ENCODE measurements at regions not wholly inside any gene's neighbourhood (a gene's known extent, or its start where the extent isn't known, plus 50 kb on each side); places are given as distances from the start of the nearest gene placed in this dataset.

DNA sequence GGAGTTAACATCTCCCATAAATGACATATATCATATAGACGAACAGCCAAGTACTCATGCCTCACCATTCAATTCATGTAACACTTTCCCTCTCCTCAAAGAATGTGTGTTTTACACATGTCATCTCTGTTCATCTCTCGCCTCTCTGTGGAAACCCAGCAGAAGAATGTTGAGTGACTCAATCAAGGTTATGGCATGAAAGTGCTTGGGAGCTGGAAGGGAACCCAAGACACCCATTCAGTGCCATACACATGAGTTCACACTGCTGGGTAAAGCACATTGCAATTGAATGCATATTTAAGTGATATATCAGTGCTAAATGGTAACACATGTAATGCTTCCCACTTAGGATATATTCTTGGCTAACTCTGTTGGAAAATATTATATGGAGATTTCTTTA lies 322.9 kb downstream of the PTEN start:
- no peak overlapping the region for H3K27ac ChIP-seq
- no peaks in the 10 kb centered on the region for H3K9me3 ChIP-seq (ENCODE audit: severe bottlenecking)
- TF ChIP-seq, protein P1, sequence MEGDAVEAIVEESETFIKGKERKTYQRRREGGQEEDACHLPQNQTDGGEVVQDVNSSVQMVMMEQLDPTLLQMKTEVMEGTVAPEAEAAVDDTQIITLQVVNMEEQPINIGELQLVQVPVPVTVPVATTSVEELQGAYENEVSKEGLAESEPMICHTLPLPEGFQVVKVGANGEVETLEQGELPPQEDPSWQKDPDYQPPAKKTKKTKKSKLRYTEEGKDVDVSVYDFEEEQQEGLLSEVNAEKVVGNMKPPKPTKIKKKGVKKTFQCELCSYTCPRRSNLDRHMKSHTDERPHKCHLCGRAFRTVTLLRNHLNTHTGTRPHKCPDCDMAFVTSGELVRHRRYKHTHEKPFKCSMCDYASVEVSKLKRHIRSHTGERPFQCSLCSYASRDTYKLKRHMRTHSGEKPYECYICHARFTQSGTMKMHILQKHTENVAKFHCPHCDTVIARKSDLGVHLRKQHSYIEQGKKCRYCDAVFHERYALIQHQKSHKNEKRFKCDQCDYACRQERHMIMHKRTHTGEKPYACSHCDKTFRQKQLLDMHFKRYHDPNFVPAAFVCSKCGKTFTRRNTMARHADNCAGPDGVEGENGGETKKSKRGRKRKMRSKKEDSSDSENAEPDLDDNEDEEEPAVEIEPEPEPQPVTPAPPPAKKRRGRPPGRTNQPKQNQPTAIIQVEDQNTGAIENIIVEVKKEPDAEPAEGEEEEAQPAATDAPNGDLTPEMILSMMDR (IDR thresholded peaks at IDR 0.05; ENCODE audit: low read depth, low read length): no peak
- no peaks in the 10 kb centered on the region for H3K36me3 ChIP-seq
- DNase-seq: no peak
- no peaks in the 10 kb centered on the region for H3K27me3 ChIP-seq (ENCODE audit: insufficient read depth, low read depth, severe bottlenecking)
- H3K4me3 ChIP-seq (ENCODE audit: low read depth, low read length): no peak overlapping the region

DNA sequence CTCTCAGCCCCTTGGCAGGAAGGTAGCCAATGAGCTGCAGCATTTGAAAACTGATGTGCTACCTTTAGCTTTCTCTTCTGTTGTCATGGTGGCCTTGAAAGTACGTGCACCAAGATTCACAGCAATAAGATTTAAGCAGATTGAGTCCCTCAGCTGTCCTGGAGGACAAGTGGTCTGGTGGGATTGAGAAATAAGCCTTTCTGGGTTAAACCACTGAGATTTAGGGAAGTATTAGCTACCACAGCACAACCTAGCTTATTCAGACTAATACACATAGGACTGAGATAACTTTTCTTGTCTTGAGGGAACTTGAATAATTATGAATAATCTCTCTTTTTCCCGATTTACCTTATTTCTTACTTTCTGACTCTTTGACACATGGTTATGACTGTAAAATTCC lies 324.0 kb downstream of the PTEN start:
- TF ChIP-seq, protein P1 (IDR thresholded peaks at IDR 0.05; ENCODE audit: low read depth, low read length): no peak
- H3K36me3 ChIP-seq: no peaks in the 10 kb centered on the region
- no peaks in the 10 kb centered on the region for H3K9me3 ChIP-seq (ENCODE audit: severe bottlenecking)
- DNase-seq: no peak
- no peak overlapping the region for H3K27ac ChIP-seq
- H3K4me3 ChIP-seq (ENCODE audit: low read depth, low read length): no peak overlapping the region
- H3K27me3 ChIP-seq (ENCODE audit: insufficient read depth, low read depth, severe bottlenecking): no peaks in the 10 kb centered on the region

DNA sequence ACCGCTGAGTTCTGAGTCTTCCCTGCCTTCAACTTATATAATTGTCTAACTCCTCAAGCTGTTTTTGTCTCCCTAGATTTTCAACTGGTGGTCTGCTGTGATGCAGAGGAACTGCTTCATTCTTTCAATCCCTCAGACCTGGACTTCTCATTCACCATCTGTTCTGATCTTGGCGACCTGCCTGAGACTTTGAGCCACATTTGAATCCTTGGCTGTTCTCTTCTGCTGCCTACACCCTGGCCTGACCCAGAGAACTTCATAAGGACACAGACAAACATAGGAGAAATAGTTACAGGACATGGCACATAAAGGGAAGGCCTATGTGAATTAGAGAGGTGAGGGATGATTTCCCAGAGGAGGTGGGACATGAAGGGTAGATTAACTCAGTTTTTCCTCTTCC lies 326.7 kb downstream of the PTEN start:
- Histone ChIP-seq H3K27me3 (ENCODE audit: insufficient read depth, low read depth, severe bottlenecking) (no peaks in the 10 kb centered on the region), H3K36me3 (no peaks in the 10 kb centered on the region), H3K27ac (no peak overlapping the region), H3K9me3 (ENCODE audit: severe bottlenecking) (no peaks in the 10 kb centered on the region), H3K4me3 (ENCODE audit: low read depth, low read length) (no peak overlapping the region)
- DNase-seq: no peak
- TF ChIP-seq, protein P1 (IDR thresholded peaks at IDR 0.05; ENCODE audit: low read depth, low read length): no peak

DNA sequence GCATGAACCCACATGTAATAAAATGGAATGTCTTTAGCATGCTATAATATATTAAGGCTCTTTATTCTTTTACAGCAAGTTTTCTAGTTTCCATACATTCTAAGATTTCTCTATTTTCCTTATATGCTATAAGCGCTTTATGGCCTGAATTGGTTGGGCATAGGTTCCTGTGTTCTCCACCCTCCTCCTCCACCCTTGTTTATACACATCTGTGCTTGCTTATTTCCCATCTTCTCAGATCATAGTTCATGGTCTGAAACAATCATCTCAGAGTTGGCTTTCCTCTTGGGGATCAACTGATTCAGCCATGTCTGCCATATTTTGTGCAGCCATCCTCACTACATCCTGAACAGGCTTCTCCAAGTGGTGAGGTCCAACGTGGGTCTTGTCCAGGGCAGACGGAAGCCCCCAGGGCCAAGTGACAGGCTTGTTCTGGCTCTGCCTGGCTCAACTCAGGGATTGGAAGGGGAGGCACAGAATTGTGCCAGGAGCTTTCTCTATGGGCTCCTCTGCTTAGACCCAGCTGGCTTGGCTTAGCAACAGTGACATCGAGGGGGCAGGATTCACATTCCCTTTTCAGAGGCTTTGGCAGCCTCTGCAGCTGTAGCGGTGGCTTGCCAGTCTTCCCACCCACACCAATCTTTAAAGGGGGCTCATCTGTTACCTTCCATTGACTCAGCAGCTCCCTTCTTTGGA lies 327.3 kb downstream of the PTEN start:
- no peaks in the 10 kb centered on the region for H3K9me3 ChIP-seq (ENCODE audit: severe bottlenecking)
- H3K4me3 ChIP-seq (ENCODE audit: low read depth, low read length): no peak overlapping the region
- no peaks in the 10 kb centered on the region for H3K27me3 ChIP-seq (ENCODE audit: insufficient read depth, low read depth, severe bottlenecking)
- no peak for DNase-seq
- H3K27ac ChIP-seq: no peak overlapping the region
- no peaks in the 10 kb centered on the region for H3K36me3 ChIP-seq
- TF ChIP-seq, protein P1 (IDR thresholded peaks at IDR 0.05; ENCODE audit: low read depth, low read length): no peak

DNA sequence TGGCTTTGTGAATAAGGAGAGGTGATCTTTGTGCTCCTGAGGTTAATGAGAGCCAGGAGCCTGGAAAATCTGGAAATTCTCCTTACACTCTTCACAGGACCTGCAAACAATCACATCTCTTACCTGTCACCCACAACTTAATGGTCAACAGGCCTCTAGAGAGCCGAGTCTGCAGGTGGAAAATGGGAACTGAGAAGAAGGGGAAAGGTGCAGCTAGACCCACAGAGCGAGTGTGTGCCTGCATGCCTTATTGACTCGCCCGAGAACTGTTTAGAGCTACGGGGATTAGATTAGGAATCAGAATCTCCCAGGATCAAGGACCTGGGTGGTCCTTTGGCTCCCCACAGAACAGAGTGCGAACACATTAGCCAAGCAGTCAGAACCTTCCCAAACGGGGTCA lies 329.6 kb downstream of the PTEN start:
- Histone ChIP-seq H3K27me3 (ENCODE audit: insufficient read depth, low read depth, severe bottlenecking) (no peaks in the 10 kb centered on the region), H3K4me3 (ENCODE audit: low read depth, low read length) (no peak overlapping the region), H3K9me3 (ENCODE audit: severe bottlenecking) (no peaks in the 10 kb centered on the region), H3K36me3 (no peaks in the 10 kb centered on the region), H3K27ac (no peak overlapping the region)
- TF ChIP-seq, protein P1 (IDR thresholded peaks at IDR 0.05; ENCODE audit: low read depth, low read length): no peak
- DNase-seq: no peak

Measured in WERI-Rb-1 (cell line).